ENCODE measurements at regions not wholly inside any gene's neighbourhood (a gene's known extent, or its start where the extent isn't known, plus 50 kb on each side); places are given as distances from the start of the nearest gene placed in this dataset.

DNA sequence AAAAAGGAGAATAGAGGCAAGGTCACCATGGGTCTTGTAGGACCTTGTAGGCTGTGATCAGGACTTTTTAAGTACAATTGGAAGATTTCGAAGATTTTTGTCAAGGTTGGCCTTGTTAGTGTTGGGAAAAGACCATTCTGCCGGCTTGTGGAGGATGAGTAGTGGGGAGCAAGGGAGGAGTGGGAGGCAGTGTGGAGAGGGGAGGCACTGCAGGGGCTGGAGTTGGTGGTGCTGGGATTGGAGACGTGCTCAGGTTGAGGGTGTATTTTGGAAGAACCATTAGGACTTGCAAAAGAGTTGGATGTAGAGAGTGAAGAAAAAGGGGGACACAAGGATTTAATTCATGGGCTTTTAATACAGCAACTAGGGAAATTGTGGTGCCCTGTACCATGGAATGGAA, 397.1 kb downstream of the TSN start:
- TF ChIP-seq ZNF274 (IDR thresholded peaks at IDR 0.05; ENCODE audit: low read depth, low read length): no peak

DNA sequence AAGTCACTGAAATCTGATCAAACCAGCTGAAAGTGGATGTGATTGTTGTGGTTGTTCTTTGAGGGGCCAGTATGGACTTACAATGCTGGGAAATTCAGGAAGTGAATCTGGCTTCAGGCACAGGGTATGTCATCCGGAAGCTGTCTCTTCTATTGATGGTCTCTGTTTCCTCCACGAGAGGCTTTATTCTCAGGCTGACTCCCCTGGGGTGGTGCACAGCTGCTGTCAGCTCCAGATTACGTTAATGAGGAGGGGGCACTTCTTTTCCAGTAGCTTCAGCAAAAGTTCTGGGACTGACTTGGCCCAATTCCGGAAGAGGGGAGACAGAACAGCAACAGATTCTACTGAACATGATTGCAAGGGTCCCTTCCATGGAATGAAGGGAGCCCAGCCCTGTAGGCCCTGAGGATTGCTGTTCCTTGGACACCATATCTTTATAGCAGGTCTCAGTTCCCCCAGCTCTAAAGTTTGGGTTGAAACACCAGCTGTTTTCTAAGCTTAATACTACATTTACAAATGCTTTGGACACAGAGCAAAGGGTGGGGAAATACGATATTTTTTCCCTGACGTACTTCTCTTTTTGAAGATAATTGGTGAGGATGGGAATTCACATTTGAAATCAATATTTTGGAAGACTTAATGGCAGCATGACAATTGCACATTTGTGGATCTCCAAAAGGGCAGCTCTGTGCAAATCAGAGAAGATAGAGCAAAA, 400.9 kb downstream of the TSN start:
- H3K4me3 ChIP-seq (ENCODE audit: low read length): no peak overlapping the region
- no peak for TF ChIP-seq ZNF274 (IDR thresholded peaks at IDR 0.05; ENCODE audit: low read depth, low read length)

More for the DNA sequence above, 397.1 kb downstream of the TSN start:
- no peak overlapping the region for H3K4me3 ChIP-seq (ENCODE audit: low read length)

GRCh38 chr2:122157158-122157557, 401.7 kb downstream of the TSN start:
- TF ChIP-seq ZNF274 (IDR thresholded peaks at IDR 0.05; ENCODE audit: low read depth, low read length): no peak
- no peak overlapping the region for H3K4me3 ChIP-seq (ENCODE audit: low read length)

- TF ChIP-seq ZNF274 (IDR thresholded peaks at IDR 0.05; ENCODE audit: low read depth, low read length): no peak
- no peak overlapping the region for H3K4me3 ChIP-seq (ENCODE audit: low read length)
Observed at GRCh38 chr2:122163617-122164016, 408.2 kb downstream of the TSN start.

GRCh38 chr2:122164964-122165363, 409.5 kb downstream of the TSN start:
- no peak overlapping the region for H3K4me3 ChIP-seq (ENCODE audit: low read length)
- no peak for TF ChIP-seq ZNF274 (IDR thresholded peaks at IDR 0.05; ENCODE audit: low read depth, low read length)

DNA sequence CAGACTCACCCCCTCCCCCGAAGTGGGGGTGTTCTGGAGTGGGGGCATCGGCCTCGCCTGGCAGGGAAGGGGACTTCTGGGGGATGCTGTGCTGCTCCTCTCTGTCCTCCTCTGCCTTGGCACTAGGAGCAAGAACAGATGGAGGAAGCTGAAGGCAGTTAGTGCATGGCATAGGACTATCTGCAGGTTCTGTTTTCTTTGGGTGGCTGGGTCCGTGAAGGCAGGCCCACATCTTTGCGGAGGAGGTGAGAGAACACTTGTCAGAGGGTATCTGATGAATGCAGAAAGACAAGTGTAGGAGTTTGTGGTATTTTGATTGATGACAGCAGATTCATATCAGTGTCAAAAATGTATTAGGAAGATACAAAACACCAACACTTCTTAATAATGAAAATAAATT, 411.4 kb downstream of the TSN start:
- TF ChIP-seq ZNF274 (IDR thresholded peaks at IDR 0.05; ENCODE audit: low read depth, low read length): no peak
- no peak overlapping the region for H3K4me3 ChIP-seq (ENCODE audit: low read length)

- no peak for TF ChIP-seq ZNF274 (IDR thresholded peaks at IDR 0.05; ENCODE audit: low read depth, low read length)
- H3K4me3 ChIP-seq (ENCODE audit: low read length): no peak overlapping the region
Observed at GRCh38 chr2:122167515-122167914, 412.1 kb downstream of the TSN start.

DNA sequence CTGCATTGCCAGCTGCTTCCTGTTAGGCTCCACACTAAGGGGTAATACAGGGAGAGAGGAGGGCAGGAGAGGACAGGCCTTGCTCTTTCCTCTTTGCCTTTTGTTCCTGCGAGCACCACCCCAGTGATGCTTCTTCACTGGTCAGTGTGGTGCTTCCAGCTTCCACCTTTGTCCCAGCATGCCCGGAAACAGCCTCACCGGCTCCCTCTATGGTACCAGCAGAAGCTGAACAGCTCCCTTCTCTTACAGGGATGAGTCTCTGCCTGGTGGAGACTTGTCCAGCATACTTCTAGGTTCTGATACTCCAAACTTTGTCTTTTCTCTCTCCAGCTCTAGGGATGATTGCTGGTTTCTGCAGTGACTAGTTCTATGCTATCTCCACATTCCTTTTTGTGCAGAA, 413.3 kb downstream of the TSN start:
- TF ChIP-seq ZNF274 (IDR thresholded peaks at IDR 0.05; ENCODE audit: low read depth, low read length): no peak
- H3K4me3 ChIP-seq (ENCODE audit: low read length): no peak overlapping the region

GRCh38 chr2:122172812-122173211, 417.4 kb downstream of the TSN start:
- no peak overlapping the region for H3K4me3 ChIP-seq (ENCODE audit: low read length)
- no peak for TF ChIP-seq ZNF274 (IDR thresholded peaks at IDR 0.05; ENCODE audit: low read depth, low read length)

DNA sequence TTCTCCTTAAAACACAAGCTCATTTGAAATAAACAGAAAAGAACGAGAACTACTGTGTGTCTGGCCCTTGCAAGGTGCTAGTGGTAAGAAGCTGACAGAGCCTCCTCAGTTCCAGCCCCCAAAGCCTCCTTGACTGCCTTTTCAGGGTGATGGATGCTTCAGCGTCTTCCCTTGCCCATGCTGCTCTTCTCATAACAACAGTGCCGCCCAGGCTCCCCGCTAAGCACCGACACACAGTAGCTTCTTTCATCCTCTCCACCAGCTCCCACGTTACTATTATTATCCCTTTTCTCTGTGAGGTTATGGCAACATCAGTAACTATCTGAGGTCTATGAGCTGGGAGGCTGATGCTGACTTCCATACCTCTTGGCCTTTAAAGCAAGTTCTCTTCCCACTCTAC, 418.6 kb downstream of the TSN start:
- no peak for TF ChIP-seq ZNF274 (IDR thresholded peaks at IDR 0.05; ENCODE audit: low read depth, low read length)
- no peak overlapping the region for H3K4me3 ChIP-seq (ENCODE audit: low read length)

- no peak for TF ChIP-seq ZNF274 (IDR thresholded peaks at IDR 0.05; ENCODE audit: low read depth, low read length)
- H3K4me3 ChIP-seq (ENCODE audit: low read length): no peak overlapping the region
Observed at GRCh38 chr2:122179492-122180165, 424.2 kb downstream of the TSN start.

DNA sequence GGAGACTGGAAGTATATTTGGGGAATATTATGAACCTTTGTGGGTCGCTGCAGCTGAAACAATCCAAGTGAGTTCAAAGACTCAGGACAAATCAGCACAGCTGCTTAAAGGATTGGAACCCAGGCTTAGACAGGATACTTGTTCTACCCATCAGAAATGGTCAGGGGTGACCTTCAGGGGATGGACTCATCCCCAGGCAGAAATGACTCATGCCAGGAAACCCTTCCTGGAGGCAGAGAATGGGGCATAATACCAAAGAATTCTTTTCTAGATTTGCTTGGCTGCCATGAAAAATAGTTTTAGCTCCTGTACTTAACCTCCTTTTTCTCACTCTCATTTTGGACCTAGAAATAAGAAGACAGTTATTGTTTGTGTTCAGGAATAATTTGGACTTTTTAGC, 425.5 kb downstream of the TSN start:
- no peak overlapping the region for H3K4me3 ChIP-seq (ENCODE audit: low read length)

DNA sequence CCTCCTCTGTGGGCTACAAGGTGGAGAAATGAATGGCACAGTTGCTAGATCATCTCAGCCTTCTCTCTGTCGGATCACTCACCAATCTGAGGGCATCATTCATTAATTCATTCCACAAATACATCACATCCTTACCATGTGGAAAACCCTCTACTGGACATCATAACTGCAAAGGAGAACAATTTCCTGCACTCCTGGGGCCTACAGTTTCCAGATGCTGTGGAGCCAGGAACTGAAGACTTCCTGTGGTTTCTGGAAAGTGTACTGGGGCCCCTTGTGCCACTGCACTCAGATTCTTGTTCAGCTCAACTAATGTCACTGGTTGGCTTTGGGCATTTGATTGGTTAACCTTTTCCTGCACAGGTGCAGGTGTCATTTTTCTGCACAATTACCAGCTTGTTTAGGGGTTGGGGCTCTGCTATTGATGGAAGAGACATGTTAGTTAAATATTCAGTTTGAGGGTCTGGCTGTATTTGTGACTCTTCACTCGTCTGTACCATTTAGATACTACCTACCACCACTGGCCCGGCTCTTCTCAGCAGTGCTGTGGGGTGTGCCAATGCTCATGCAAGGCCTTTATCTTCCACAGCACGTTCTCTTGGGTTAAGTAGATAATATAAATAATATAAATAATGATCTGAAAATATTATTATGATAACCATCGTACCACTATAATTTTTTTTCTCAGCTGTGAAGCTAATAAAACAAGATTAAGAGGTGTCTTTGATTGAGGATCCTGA, 427.3 kb downstream of the TSN start:
- no peak for TF ChIP-seq ZNF274 (IDR thresholded peaks at IDR 0.05; ENCODE audit: low read depth, low read length)
- no peak overlapping the region for H3K4me3 ChIP-seq (ENCODE audit: low read length)

More for the DNA sequence above, 425.5 kb downstream of the TSN start:
- TF ChIP-seq ZNF274 (IDR thresholded peaks at IDR 0.05; ENCODE audit: low read depth, low read length): no peak

- TF ChIP-seq ZNF274 (IDR thresholded peaks at IDR 0.05; ENCODE audit: low read depth, low read length): no peak
- no peak overlapping the region for H3K4me3 ChIP-seq (ENCODE audit: low read length)
Observed at GRCh38 chr2:122183890-122184289, 428.4 kb downstream of the TSN start.

DNA sequence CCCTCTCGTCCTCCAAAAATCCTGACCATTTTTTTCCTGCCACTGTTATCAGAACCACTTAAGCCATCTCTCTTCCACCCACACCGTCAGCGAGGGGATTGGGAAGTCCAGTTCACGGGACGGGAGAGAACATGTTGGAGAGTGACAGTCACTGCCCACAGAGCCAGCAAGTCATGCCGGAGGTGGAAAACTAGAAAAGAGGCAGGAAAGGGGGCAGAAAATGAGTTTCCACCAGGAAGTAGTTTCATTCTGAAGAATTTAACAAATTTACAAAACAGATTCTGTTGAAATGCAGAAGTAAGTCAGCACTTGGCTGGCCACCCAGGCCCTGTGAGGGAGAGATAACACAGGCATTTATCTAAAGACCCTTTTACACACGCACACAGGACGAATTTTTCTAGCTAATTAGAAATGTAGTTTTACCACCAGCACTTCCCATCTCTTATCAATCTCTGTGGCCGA, 431.3 kb downstream of the TSN start:
- no peak for TF ChIP-seq ZNF274 (IDR thresholded peaks at IDR 0.05; ENCODE audit: low read depth, low read length)
- H3K4me3 ChIP-seq (ENCODE audit: low read length): no peak overlapping the region
